ENCODE measurements at regions not wholly inside any gene's neighbourhood (a gene's known extent, or its start where the extent isn't known, plus 50 kb on each side); places are given as distances from the start of the nearest gene placed in this dataset.

DNA sequence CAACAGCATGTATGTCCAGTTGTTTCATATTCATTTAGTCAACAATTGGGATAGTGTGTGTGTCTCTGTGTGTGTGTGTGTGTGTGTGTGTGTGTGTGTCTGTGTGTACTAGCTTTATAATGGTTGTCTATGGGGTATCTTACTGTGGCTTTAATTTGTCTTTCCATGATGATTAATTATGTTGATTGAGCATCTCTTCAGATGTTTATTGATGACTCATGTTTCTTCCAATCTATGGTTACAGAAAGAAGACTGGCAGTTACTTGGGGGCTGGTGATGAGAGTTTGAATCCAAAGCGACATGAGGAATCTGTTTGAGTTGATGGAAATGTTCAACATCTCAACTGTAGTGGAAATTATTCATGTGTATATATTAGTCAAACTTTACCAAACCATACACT, 440.1 kb downstream of the ZNF385D start:
- H3K4me1 ChIP-seq (ENCODE audit: control insufficient read depth, insufficient read depth, low read length), result no peaks in the 10 kb centered on the region
- in situ Hi-C loops (cut with HindIII; ENCODE audit: low pct_unique_long_range_greater_than_20kb, low sequenced_read_pairs) (no loop called here), intact Hi-C loops (cut with micrococcal nuclease; ENCODE audit: unreplicated experiment) (no loop called here)
- ATAC-seq (no peak), DNase-seq (ENCODE audit: low read depth, low spot score) (no peak)
- ChIA-PET POLR2A (no interaction called here), CTCF (no interaction called here)
- H3K27me3 ChIP-seq (ENCODE audit: control insufficient read depth, insufficient read depth, low read length), result no peaks in the 10 kb centered on the region
- H3K36me3 ChIP-seq (ENCODE audit: control insufficient read depth, insufficient read depth, low read length), result no peaks in the 10 kb centered on the region
- H3K27ac ChIP-seq (ENCODE audit: low read length), result no peak overlapping the region
- no peak for TF ChIP-seq REST (IDR thresholded peaks at IDR 0.05; ENCODE audit: insufficient read depth in 1 of 2, low read depth in 2 of 2, low read length in 1 of 2)
- no peak for TF ChIP-seq POLR2AphosphoS5 (IDR thresholded peaks at IDR 0.05; ENCODE audit: low read depth, low read length)
- no peak for TF ChIP-seq TCF7L2 (IDR thresholded peaks at IDR 0.05; ENCODE audit: low read depth, low read length)
- no peak for TF ChIP-seq CTCF (IDR thresholded peaks at IDR 0.05)
- no peak for TF ChIP-seq SIN3A (IDR thresholded peaks at IDR 0.05; ENCODE audit: borderline replicate concordance, insufficient read depth, low read depth, low read length)
- no TSS peak for BruUV-seq (replicated peaks)
- no peak overlapping the region for H3K4me3 ChIP-seq (ENCODE audit: low read depth in 2 of 2, low read length in 2 of 2)
- H3K9me3 ChIP-seq (ENCODE audit: control insufficient read depth, insufficient read depth, low read depth, low read length), result no peaks in the 10 kb centered on the region

DNA sequence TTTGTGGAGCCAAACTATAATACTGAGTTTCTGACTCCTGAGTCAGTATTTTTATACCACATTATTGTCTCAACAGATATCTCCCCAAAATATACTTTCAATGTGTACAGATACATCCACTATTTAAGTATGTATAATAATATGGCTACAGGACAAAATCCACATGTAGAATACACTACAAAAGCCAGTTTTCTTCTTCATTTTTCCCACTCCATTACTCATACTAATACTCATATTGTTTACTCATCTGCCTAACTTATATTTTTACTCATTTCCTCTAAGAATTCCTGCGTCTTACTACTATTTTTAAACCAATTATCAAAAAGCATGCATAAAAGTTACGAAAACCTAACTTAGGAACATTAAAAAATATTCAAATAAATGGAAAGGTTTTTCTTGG, 440.8 kb downstream of the ZNF385D start:
- no peaks in the 10 kb centered on the region for H3K4me1 ChIP-seq (ENCODE audit: control insufficient read depth, insufficient read depth, low read length)
- POLR2A ChIA-PET, result no interaction called here
- no peaks in the 10 kb centered on the region for H3K9me3 ChIP-seq (ENCODE audit: control insufficient read depth, insufficient read depth, low read depth, low read length)
- in situ Hi-C loops (cut with HindIII; ENCODE audit: low pct_unique_long_range_greater_than_20kb, low sequenced_read_pairs) (no loop called here), intact Hi-C loops (cut with micrococcal nuclease; ENCODE audit: unreplicated experiment) (no loop called here)
- H3K4me3 ChIP-seq (ENCODE audit: low read depth in 2 of 2, low read length in 2 of 2), result no peak overlapping the region
- H3K27ac ChIP-seq (ENCODE audit: low read length), result no peak overlapping the region
- no peaks in the 10 kb centered on the region for H3K27me3 ChIP-seq (ENCODE audit: control insufficient read depth, insufficient read depth, low read length)
- H3K36me3 ChIP-seq (ENCODE audit: control insufficient read depth, insufficient read depth, low read length), result no peaks in the 10 kb centered on the region
- CTCF ChIA-PET, result no interaction called here
- TF ChIP-seq SIN3A (IDR thresholded peaks at IDR 0.05; ENCODE audit: borderline replicate concordance, insufficient read depth, low read depth, low read length), result no peak
- TF ChIP-seq POLR2AphosphoS5 (IDR thresholded peaks at IDR 0.05; ENCODE audit: low read depth, low read length), result no peak
- no peak for TF ChIP-seq CTCF (IDR thresholded peaks at IDR 0.05)
- no peak for TF ChIP-seq TCF7L2 (IDR thresholded peaks at IDR 0.05; ENCODE audit: low read depth, low read length)
- no peak for TF ChIP-seq REST (IDR thresholded peaks at IDR 0.05; ENCODE audit: insufficient read depth in 1 of 2, low read depth in 2 of 2, low read length in 1 of 2)
- no TSS peak for BruUV-seq (replicated peaks)
- no peak for DNase-seq (ENCODE audit: low read depth, low spot score)
- ATAC-seq, result no peak

Measured in Panc1 (cell line).